Suppressor macrophage treated with lipopolysaccharide for 1 hour (primary cell): ENCODE measurements at regions not wholly inside any gene's neighbourhood (a gene's known extent, or its start where the extent isn't known, plus 50 kb on each side); places are given as distances from the start of the nearest gene placed in this dataset.

Source experiments
- DNase-seq, 3 donors: peaks; one replicate each; pipeline ENCODE4 v3.0.0-alpha.2; 2020 to 2022

GRCh38 chr1:229762891-229763290 is 136.8 kb downstream of the URB2 start:
- DNase-seq, result no peak

GRCh38 chr1:229768232-229768631 is 142.2 kb downstream of the URB2 start:
- no peak for DNase-seq

GRCh38 chr1:229769006-229769405 is 143.0 kb downstream of the URB2 start:
- DNase-seq, result no peak

GRCh38 chr1:229769809-229770208 is 143.8 kb downstream of the URB2 start:
- DNase-seq, result no peak

- DNase-seq, result no peak
These were observed 152.7 kb downstream of the URB2 start for GRCh38 chr1:229778794-229779193.

GRCh38 chr1:229781453-229781852 is 155.4 kb downstream of the URB2 start:
- no peak for DNase-seq

- no peak for DNase-seq
These were observed 156.4 kb downstream of the URB2 start for GRCh38 chr1:229782469-229782868.

GRCh38 chr1:229784834-229785233 is 158.8 kb downstream of the URB2 start:
- DNase-seq, result no peak

GRCh38 chr1:229786974-229787610 is 161.0 kb downstream of the URB2 start:
- no peak for DNase-seq

GRCh38 chr1:229788004-229788403 is 162.0 kb downstream of the URB2 start:
- no peak for DNase-seq

- DNase-seq, result no peak
These were observed 166.2 kb downstream of the URB2 start for GRCh38 chr1:229792012-229792975.

- DNase-seq, result no peak
These were observed 167.4 kb downstream of the URB2 start for GRCh38 chr1:229793488-229793887.

- no peak for DNase-seq
These were observed 172.5 kb downstream of the URB2 start for GRCh38 chr1:229798558-229798957.

GRCh38 chr1:229803626-229804217 is 177.7 kb downstream of the URB2 start:
- no peak for DNase-seq

- no peak for DNase-seq
These were observed 182.2 kb downstream of the URB2 start for GRCh38 chr1:229808272-229808671.

- DNase-seq, result no peak
These were observed 184.1 kb downstream of the URB2 start for GRCh38 chr1:229810140-229810539.

- no peak for DNase-seq
These were observed 184.9 kb downstream of the URB2 start for GRCh38 chr1:229810961-229811360.

GRCh38 chr1:229812148-229812547 is 186.1 kb downstream of the URB2 start:
- no peak for DNase-seq

- no peak for DNase-seq
These were observed 186.6 kb downstream of the URB2 start for GRCh38 chr1:229812693-229813092.

GRCh38 chr1:229815076-229815475 is 189.0 kb downstream of the URB2 start:
- no peak for DNase-seq

GRCh38 chr1:229815961-229816360 is 189.9 kb downstream of the URB2 start:
- no peak for DNase-seq

- DNase-seq, result no peak
These were observed 191.9 kb downstream of the URB2 start for GRCh38 chr1:229817936-229818335.

GRCh38 chr1:229819091-229819490 is 193.0 kb downstream of the URB2 start:
- no peak for DNase-seq

- DNase-seq, result no peak
These were observed 196.0 kb downstream of the URB2 start for GRCh38 chr1:229822026-229822425.
